ENCODE measurements at regions not wholly inside any gene's neighbourhood (a gene's known extent, or its start where the extent isn't known, plus 50 kb on each side); places are given as distances from the start of the nearest gene placed in this dataset.
"Not testable (repeated sequence)": the region's sequence is repeated elsewhere in the genome, so short reads cannot be mapped to it uniquely, and the experiment has no call there.

GRCh38 chr14:85009506-85009905 lies 520.4 kb upstream of the FLRT2 start:
- DNase-seq = peak in 1 of 2 donors; percentile 17
- no peak overlapping the region for H3K4me3 ChIP-seq
- H3K4me1 ChIP-seq = no peaks in the 10 kb centered on the region
- no peaks in the 10 kb centered on the region for H3K36me3 ChIP-seq
- ATAC-seq (ENCODE audit: low FRiP score in 2 of 2) = no peak
- no peak overlapping the region for H3K27ac ChIP-seq
- WGBS, 2 donors = 97 to 98% methylated on average over 7 of the region's 7 CpGs
- H3K27me3 ChIP-seq = no peaks in the 10 kb centered on the region
- TF ChIP-seq EP300 (IDR thresholded peaks at IDR 0.05) (no peak), POLR2AphosphoS5 (IDR thresholded peaks at IDR 0.05) (no peak), CTCF (IDR thresholded peaks at IDR 0.05) (no peak), POLR2A (IDR thresholded peaks at IDR 0.05) (no peak)
- H3K9me3 ChIP-seq = no peaks in the 10 kb centered on the region

- Histone ChIP-seq H3K36me3 (no peaks in the 10 kb centered on the region), H3K9me3 (no peaks in the 10 kb centered on the region), H3K27ac (no peak overlapping the region), H3K4me1 (no peaks in the 10 kb centered on the region), H3K4me3 (no peak overlapping the region), H3K27me3 (no peaks in the 10 kb centered on the region)
- 52 to 68% methylated on average over 1 of the region's 1 CpG for WGBS, 2 donors
- DNase-seq (no peak), ATAC-seq (ENCODE audit: low FRiP score in 2 of 2) (no peak)
- TF ChIP-seq POLR2A (IDR thresholded peaks at IDR 0.05) (no peak), EP300 (IDR thresholded peaks at IDR 0.05) (no peak), CTCF (IDR thresholded peaks at IDR 0.05) (no peak), POLR2AphosphoS5 (IDR thresholded peaks at IDR 0.05) (no peak)
These were observed 519.8 kb upstream of the FLRT2 start for GRCh38 chr14:85010186-85010585.

GRCh38 chr14:85016496-85016895 lies 513.4 kb upstream of the FLRT2 start:
- no peaks in the 10 kb centered on the region for H3K4me1 ChIP-seq
- H3K4me3 ChIP-seq = no peak overlapping the region
- 3 to 8% methylated on average over 1 of the region's 1 CpG for WGBS, 2 donors
- no peak overlapping the region for H3K27ac ChIP-seq
- H3K9me3 ChIP-seq = no peaks in the 10 kb centered on the region
- ATAC-seq (ENCODE audit: low FRiP score in 2 of 2) (no peak), DNase-seq (no peak)
- H3K36me3 ChIP-seq = no peaks in the 10 kb centered on the region
- no peaks in the 10 kb centered on the region for H3K27me3 ChIP-seq
- TF ChIP-seq POLR2A (IDR thresholded peaks at IDR 0.05) = no peak
- TF ChIP-seq POLR2AphosphoS5 (IDR thresholded peaks at IDR 0.05) = no peak
- TF ChIP-seq EP300 (IDR thresholded peaks at IDR 0.05) = no peak
- no peak for TF ChIP-seq CTCF (IDR thresholded peaks at IDR 0.05)

- H3K36me3 ChIP-seq; H3K27ac ChIP-seq; H3K9me3 ChIP-seq; H3K4me1 ChIP-seq; ATAC-seq (ENCODE audit: low FRiP score in 2 of 2); H3K4me3 ChIP-seq; DNase-seq; H3K27me3 ChIP-seq: not testable (repeated sequence)
- WGBS, 2 donors = 80 to 84% methylated on average over 3 to 7 of the region's 7 CpGs
These were observed 506.1 kb upstream of the FLRT2 start for GRCh38 chr14:85023866-85024265.

- Histone ChIP-seq H3K9me3 (peaks cover 0 to 4% (median 0%) of the 10 kb centered on the region in 4 donors), H3K4me3 (no peak overlapping the region), H3K4me1 (no peaks in the 10 kb centered on the region), H3K27ac (no peak overlapping the region), H3K27me3 (no peaks in the 10 kb centered on the region), H3K36me3 (no peaks in the 10 kb centered on the region)
- DNase-seq (no peak), ATAC-seq (ENCODE audit: low FRiP score in 2 of 2) (no peak)
- TF ChIP-seq EP300 (IDR thresholded peaks at IDR 0.05) = no peak
- TF ChIP-seq POLR2A (IDR thresholded peaks at IDR 0.05) = no peak
- TF ChIP-seq CTCF (IDR thresholded peaks at IDR 0.05) = no peak
- TF ChIP-seq POLR2AphosphoS5 (IDR thresholded peaks at IDR 0.05) = no peak
- 77 to 89% methylated on average over 2 of the region's 2 CpGs for WGBS, 2 donors
These were observed 505.0 kb upstream of the FLRT2 start for GRCh38 chr14:85024931-85025330.

Measured in upper lobe of left lung (tissue), 6 donors.